GM12878 (cell line): ENCODE measurements at regions not wholly inside any gene's neighbourhood (a gene's known extent, or its start where the extent isn't known, plus 50 kb on each side); places are given as distances from the start of the nearest gene placed in this dataset.
"Not testable (repeated sequence)": the region's sequence is repeated elsewhere in the genome, so short reads cannot be mapped to it uniquely, and the experiment has no call there.

ENCODE experiments used
- ATAC-seq: fragments of 200-7000 bp; cut with Tn5 transposase; 3 replicates; pipeline ENCODE4 v1.9.1; 2020; ENCODE audit warnings: mild to moderate bottlenecking, moderate library complexity
- BruUV-seq: library from RNA; stranded (reverse); fragments of 400-500 nt; replicated peaks from 2 replicates; lab custom pipeline; 2021; lab: Mats Ljungman, UMichigan
- CTCF ChIA-PET: fragments of 300-600 bp; sonication (Branson Sonifier 250); formaldehyde crosslinking; extraction: SDS; loops from one replicate; lab custom pipeline; 2021; ENCODE audit warnings: inconsistent platforms; lab: Yijun Ruan, JAX
- POLR2A ChIA-PET: fragments of 350-600 bp; formaldehyde crosslinking; extraction: SDS; loops from one replicate; lab custom pipeline; 2021; ENCODE audit warnings: inconsistent platforms; lab: Charles Lee
- RAD21 ChIA-PET: fragments of 300-600 bp; sonication (Branson Sonifier 250); formaldehyde crosslinking; loops from one replicate; lab custom pipeline; 2023; ENCODE audit warnings: antibody characterized with exemption; ENCODE audit not compliant: unreplicated experiment; lab: Charles Lee
- SMC1A ChIA-PET: fragments of 300-600 bp; sonication (Branson Sonifier 250); formaldehyde crosslinking; loops from one replicate; lab custom pipeline; 2023; ENCODE audit not compliant: unreplicated experiment, uncharacterized antibody; lab: Charles Lee
- DNase-seq: peaks from one replicate; pipeline ENCODE4 v3.0.0-alpha.2; 2011; ENCODE audit warnings: low read depth, low spot score
- FAIRE-seq: peaks from 3 replicates; lab custom pipeline; 2011; peaks lifted over from hg19 to GRCh38; lab: Jason Lieb, UNC
- H2AFZ ChIP-seq: 2 replicates; pipeline ENCODE4 v1.6.0; 2011; ENCODE audit warnings: low read depth, low read length, control low read depth; ENCODE audit not compliant: control insufficient read depth
- H3K27ac ChIP-seq: 2 replicates; pipeline ENCODE4 v1.5.1; 2011; ENCODE audit warnings: control low read depth; ENCODE audit not compliant: control insufficient read depth, insufficient read depth
- H3K27me3 ChIP-seq, 2 experiments: replicated peaks in 1 of 2; 2 replicates each; pipeline versions ENCODE4 v1.6.0 to v1.6.1; 2011; ENCODE audit warnings: low read length in 1 of 2; ENCODE audit not compliant: control insufficient read depth in 2 of 2, insufficient read depth in 2 of 2
- H3K36me3 ChIP-seq, 2 experiments: 2 replicates each; pipeline ENCODE4 v1.5.1; 2011; ENCODE audit warnings: low read length in 1 of 2; ENCODE audit not compliant: control insufficient read depth in 2 of 2, insufficient read depth in 2 of 2
- H3K4me1 ChIP-seq: 2 replicates; pipeline ENCODE4 v1.6.1; 2011; ENCODE audit warnings: mild to moderate bottlenecking, low read length, moderate library complexity, mixed read lengths; ENCODE audit not compliant: control insufficient read depth, insufficient read depth
- H3K4me2 ChIP-seq: 2 replicates; pipeline ENCODE4 v1.6.0; 2011; ENCODE audit warnings: control low read depth; ENCODE audit not compliant: control insufficient read depth, insufficient read depth
- H3K4me3 ChIP-seq: fragments of 200-600 bp; sonication (generic); 2 replicates; pipeline ENCODE4 v1.5.1; 2016
- H3K79me2 ChIP-seq: 2 replicates; pipeline ENCODE4 v1.6.0; 2011; ENCODE audit warnings: low read length; ENCODE audit not compliant: control insufficient read depth, insufficient read depth
- H3K9ac ChIP-seq: 2 replicates; pipeline ENCODE4 v1.8.0; 2011; ENCODE audit warnings: low read length, control low read depth, mixed read lengths; ENCODE audit not compliant: control insufficient read depth, insufficient read depth
- H3K9me3 ChIP-seq: replicated peaks from 3 replicates; pipeline ENCODE4 v1.5.1; 2011; ENCODE audit warnings: mild to moderate bottlenecking, low read length; ENCODE audit not compliant: control insufficient read depth, insufficient read depth
- H4K20me1 ChIP-seq: 2 replicates; pipeline ENCODE4 v1.6.0; 2011; ENCODE audit not compliant: control insufficient read depth, insufficient read depth
- BACH1 ChIP-seq: fragments of 450-650 bp; IDR thresholded peaks from 2 replicates; pipeline ENCODE4 v1.6.1; 2017; ENCODE audit warnings: mild to moderate bottlenecking, borderline replicate concordance
- RUNX3 ChIP-seq: IDR thresholded peaks from 2 replicates; pipeline ENCODE4 v1.6.1; 2012; ENCODE audit warnings: low read length, inconsistent platforms
- TCF12 ChIP-seq: IDR thresholded peaks from 2 replicates; pipeline ENCODE4 v1.6.1; 2011; ENCODE audit warnings: low read depth, mild to moderate bottlenecking, low read length
- WGBS: methylation state at CpG from one replicate; pipeline ENCODE4 v1.1.6; 2016; ENCODE audit warnings: low lambda C conversion rate; ENCODE audit not compliant: insufficient replicate concordance, insufficient coverage; ENCODE audit errors: missing lambda C conversion rate; 5-methylcytosine and 5-hydroxymethylcytosine counted together
- in situ Hi-C: fragments of 300-500 bp; cut with MboI; formaldehyde crosslinking; loops from 9 replicates; pipeline ENCODE4 v1.14.3; 2018; ENCODE audit warnings: mixed read lengths
- intact Hi-C: fragments of 100-400 bp; cut with micrococcal nuclease; formaldehyde crosslinking; loops from one replicate; pipeline ENCODE4 v1.14.2; 2022; ENCODE audit not compliant: unreplicated experiment

DNA sequence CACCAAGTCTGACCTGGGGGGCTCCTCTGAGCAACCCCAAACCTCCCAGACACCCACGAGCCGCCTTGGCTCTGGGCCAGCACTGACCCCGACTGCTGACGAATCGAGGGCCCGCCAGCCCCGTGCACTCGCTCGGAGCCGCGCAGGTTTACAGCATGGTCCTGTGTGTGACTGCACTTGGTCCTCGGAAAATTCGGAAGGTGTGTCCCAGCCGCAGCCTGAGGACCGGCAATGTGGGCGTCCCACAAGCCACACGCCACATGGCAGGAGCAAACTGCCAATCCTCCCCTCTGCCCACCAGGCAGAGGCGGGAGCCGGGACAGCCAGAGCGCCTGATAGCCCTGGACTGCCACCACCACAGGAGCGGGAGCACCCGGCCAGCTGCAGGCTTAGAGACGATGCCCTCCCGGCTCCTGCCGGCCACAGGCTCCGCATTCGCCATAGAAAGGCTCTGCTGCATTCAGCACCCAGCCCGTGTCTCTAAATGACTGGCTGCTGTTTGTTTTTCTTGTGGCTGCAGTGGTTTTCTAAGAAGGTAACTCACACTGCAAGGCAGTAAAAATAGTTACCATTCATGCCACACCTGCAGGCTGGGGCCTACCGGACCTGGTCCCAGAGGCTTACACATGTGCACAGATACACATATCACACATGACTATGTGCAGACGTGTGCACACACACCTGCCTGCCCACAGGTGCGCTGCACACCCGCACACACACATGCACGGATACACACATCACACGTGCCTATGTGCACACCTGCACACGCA lies 5415.3 kb upstream of the TPTE start:
- H3K27ac ChIP-seq, result peak overlapping the region; percentile 70
- H3K4me3 ChIP-seq, BruUV-seq, H3K4me1 ChIP-seq, H4K20me1 ChIP-seq, FAIRE-seq, RAD21 ChIA-PET, CTCF ChIA-PET, H3K36me3 ChIP-seq: not testable (repeated sequence)
- peak; percentile 24 for ATAC-seq
- peak; percentile 36 for DNase-seq
- H3K4me2 ChIP-seq, result 0 out of 2 replicates have a peak overlapping the region, but pooled peaks have one; percentile 9
- TF ChIP-seq TCF12 (0 out of 2 replicates have a peak, but pooled peaks have one; percentile 25), RUNX3 (peak; percentile 41; the same call in 1 of the 2 replicates)
- TF ChIP-seq, all 136 proteins: peak for 2; not testable (repeated sequence) for 134
- H3K9ac ChIP-seq, intact Hi-C loops, H3K27me3 ChIP-seq, H3K79me2 ChIP-seq, in situ Hi-C loops, SMC1A ChIA-PET, H2AFZ ChIP-seq, H3K9me3 ChIP-seq, POLR2A ChIA-PET: not testable (repeated sequence)
- 0% methylated on average over 8 of the region's 35 CpGs for WGBS

DNA sequence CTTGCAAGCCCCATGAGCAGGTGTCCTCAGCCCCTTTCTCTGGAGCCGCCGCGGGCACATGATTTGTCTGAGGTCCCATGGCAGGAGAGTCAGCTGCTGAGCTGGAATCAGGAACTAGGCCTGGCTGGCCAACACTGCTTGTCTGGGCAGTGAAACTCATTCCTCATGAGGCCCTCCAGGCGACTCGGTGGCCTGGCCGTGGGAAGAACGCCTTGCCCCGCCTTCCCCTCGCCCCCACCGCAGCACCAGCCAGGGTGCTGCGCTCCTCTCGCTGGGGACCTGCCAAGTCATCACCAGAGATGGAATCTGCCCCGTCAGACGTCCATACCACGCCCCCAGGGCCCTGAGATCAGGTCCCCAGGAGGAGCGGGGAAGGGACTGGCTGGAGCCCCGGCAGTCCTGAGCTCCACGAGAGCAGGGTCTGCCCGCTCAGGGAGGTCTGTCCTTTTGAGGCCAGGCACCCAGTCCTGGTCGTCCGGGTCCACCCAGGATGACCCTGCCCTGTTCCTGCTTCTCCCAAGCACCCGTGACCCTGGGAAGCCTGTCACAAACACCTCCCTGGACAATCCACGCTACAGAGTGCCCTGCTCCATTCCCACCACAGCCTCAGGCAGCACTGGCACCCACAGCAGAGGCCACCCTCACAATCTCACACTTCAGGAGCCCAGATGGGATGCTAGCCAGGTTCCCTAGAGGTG lies 5414.5 kb upstream of the TPTE start:
- DNase-seq, H3K4me3 ChIP-seq, RAD21 ChIA-PET, H4K20me1 ChIP-seq, SMC1A ChIA-PET, in situ Hi-C loops, FAIRE-seq, H3K9ac ChIP-seq, H3K27me3 ChIP-seq, H2AFZ ChIP-seq, H3K9me3 ChIP-seq, H3K4me2 ChIP-seq, H3K79me2 ChIP-seq, H3K4me1 ChIP-seq, CTCF ChIA-PET, H3K36me3 ChIP-seq, POLR2A ChIA-PET, BruUV-seq, intact Hi-C loops: not testable (repeated sequence)
- TF ChIP-seq BACH1, result peak; percentile 34; the same call in 1 of the 2 replicates
- 43% methylated on average over 4 of the region's 23 CpGs for WGBS
- peak; percentile 44 for ATAC-seq
- H3K27ac ChIP-seq, result peak overlapping the region; percentile 72

DNA sequence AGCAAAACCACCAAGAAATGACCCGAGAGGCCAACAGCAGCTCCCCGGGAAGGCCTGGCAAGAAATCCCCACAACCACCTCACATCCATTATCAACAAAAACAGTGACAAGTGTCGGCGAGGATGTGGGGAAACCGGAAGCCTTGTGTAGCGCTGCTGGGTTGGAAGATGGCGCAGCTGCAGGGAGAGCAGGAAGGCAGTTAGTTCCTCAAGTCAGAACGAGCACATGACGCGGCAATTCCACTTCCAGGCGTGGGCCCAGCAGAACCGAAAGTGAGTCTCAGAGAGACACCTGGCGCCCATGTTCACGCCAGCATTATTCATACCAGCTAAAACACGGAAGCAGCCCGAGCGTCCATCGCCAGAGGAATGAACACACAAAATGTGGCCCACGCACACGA lies 5413.7 kb upstream of the TPTE start:
- POLR2A ChIA-PET, DNase-seq, H3K4me1 ChIP-seq, RAD21 ChIA-PET, H3K79me2 ChIP-seq, H3K27me3 ChIP-seq, H3K27ac ChIP-seq, SMC1A ChIA-PET, H3K4me2 ChIP-seq, H4K20me1 ChIP-seq, H3K4me3 ChIP-seq, BruUV-seq, intact Hi-C loops, FAIRE-seq, CTCF ChIA-PET, H3K9me3 ChIP-seq, H3K36me3 ChIP-seq, H2AFZ ChIP-seq, H3K9ac ChIP-seq, in situ Hi-C loops: not testable (repeated sequence)
- no CpG with 5 or more reads among the region's 20 CpGs for WGBS
- peak; percentile 5; the same call in 2 of the 3 replicates for ATAC-seq
